Glutamatergic neuron (in vitro differentiated cells): ENCODE measurements at regions not wholly inside any gene's neighbourhood (a gene's known extent, or its start where the extent isn't known, plus 50 kb on each side); places are given as distances from the start of the nearest gene placed in this dataset.

Experiments
- DNase-seq: peaks from one replicate; pipeline ENCODE4 v3.0.0; 2022
- H3K27ac Mint-ChIP-seq: one replicate; pipeline ENCODE4 v1.8.0; 2020; ENCODE audit warnings: mild to moderate bottlenecking, mixed read lengths, inconsistent platforms; ENCODE audit not compliant: unreplicated experiment
- H3K27me3 Mint-ChIP-seq: one replicate; pipeline ENCODE4 v1.8.0; 2020; ENCODE audit warnings: mild to moderate bottlenecking, moderate library complexity, mixed read lengths, inconsistent platforms; ENCODE audit not compliant: unreplicated experiment
- H3K36me3 Mint-ChIP-seq: one replicate; pipeline ENCODE4 v1.8.0; 2020; ENCODE audit warnings: mild to moderate bottlenecking, mixed read lengths, inconsistent platforms; ENCODE audit not compliant: unreplicated experiment
- H3K4me1 Mint-ChIP-seq: one replicate; pipeline ENCODE4 v1.8.0; 2020; ENCODE audit warnings: mild to moderate bottlenecking, low read depth, mixed read lengths, inconsistent platforms; ENCODE audit not compliant: unreplicated experiment
- H3K4me3 Mint-ChIP-seq: one replicate; pipeline ENCODE4 v1.8.0; 2020; ENCODE audit warnings: mild to moderate bottlenecking, mixed read lengths, inconsistent platforms; ENCODE audit not compliant: unreplicated experiment
- H3K9me3 Mint-ChIP-seq: one replicate; pipeline ENCODE4 v1.8.0; 2020; ENCODE audit warnings: mild to moderate bottlenecking, moderate library complexity, mixed read lengths, inconsistent platforms; ENCODE audit not compliant: unreplicated experiment
- TF ChIP-seq, protein P1 (sequence below): fragments of 200-600 bp; sonication (generic); IDR thresholded peaks from one replicate; pipeline ENCODE4 v1.5.0; 2021; ENCODE audit not compliant: partially characterized antibody, unreplicated experiment

DNA sequence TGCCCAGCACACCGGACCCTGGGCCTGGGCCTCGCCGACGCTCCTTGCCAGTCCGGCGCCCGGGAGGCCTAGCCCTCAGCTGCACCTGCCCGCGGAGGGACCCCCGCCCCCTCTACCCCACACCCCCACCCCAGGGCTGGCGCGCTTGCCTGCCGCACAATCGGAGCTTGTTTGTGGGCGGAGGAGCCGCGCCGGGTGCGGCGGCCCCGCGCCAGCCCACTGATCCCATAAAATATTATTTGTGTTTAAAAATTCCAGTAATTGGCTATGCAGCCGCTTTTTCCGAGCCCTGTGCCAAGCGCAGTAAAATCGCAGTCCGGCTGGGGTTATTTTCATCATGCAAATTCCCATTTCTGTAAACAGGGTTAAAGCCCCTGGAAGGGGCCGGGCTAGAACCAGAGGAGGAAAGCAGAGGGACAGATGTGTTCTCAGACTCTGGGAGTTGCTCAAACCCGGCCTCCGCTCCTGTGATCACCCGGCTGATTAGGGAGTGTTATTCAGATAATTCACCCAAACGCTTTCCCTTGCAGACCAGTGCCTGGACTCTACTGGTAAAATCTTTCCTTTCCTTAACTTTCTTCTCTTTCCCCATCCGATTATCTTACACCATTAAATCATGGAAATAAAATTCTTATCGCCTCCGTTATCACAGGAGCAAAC lies 93.1 kb downstream of the NCR2 start:
- Mint-ChIP-seq H3K4me1 (peaks cover 3% of the 10 kb centered on the region), H3K27ac (no peak overlapping the region), H3K4me3 (peak overlapping the region; percentile 70), H3K9me3 (no peaks in the 10 kb centered on the region), H3K27me3 (peaks cover 4% of the 10 kb centered on the region), H3K36me3 (peaks cover 5% of the 10 kb centered on the region)
- TF ChIP-seq, protein P1, sequence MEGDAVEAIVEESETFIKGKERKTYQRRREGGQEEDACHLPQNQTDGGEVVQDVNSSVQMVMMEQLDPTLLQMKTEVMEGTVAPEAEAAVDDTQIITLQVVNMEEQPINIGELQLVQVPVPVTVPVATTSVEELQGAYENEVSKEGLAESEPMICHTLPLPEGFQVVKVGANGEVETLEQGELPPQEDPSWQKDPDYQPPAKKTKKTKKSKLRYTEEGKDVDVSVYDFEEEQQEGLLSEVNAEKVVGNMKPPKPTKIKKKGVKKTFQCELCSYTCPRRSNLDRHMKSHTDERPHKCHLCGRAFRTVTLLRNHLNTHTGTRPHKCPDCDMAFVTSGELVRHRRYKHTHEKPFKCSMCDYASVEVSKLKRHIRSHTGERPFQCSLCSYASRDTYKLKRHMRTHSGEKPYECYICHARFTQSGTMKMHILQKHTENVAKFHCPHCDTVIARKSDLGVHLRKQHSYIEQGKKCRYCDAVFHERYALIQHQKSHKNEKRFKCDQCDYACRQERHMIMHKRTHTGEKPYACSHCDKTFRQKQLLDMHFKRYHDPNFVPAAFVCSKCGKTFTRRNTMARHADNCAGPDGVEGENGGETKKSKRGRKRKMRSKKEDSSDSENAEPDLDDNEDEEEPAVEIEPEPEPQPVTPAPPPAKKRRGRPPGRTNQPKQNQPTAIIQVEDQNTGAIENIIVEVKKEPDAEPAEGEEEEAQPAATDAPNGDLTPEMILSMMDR = no peak
- no peak for DNase-seq

- H3K27ac Mint-ChIP-seq = no peak overlapping the region
- TF ChIP-seq, protein P1 = no peak
- peaks cover 5% of the 10 kb centered on the region for H3K36me3 Mint-ChIP-seq
- H3K27me3 Mint-ChIP-seq = peaks cover 6% of the 10 kb centered on the region
- DNase-seq = no peak
- no peaks in the 10 kb centered on the region for H3K9me3 Mint-ChIP-seq
- peak overlapping the region; percentile 70 for H3K4me3 Mint-ChIP-seq
- H3K4me1 Mint-ChIP-seq = peaks cover 3% of the 10 kb centered on the region
Observed at GRCh38 chr6:41428996-41429421, 93.6 kb downstream of the NCR2 start.

GRCh38 chr6:41429506-41430504 lies 94.4 kb downstream of the NCR2 start:
- Mint-ChIP-seq H3K36me3 (peaks cover 5% of the 10 kb centered on the region), H3K27ac (no peak overlapping the region), H3K27me3 (peaks cover 6% of the 10 kb centered on the region), H3K4me1 (peaks cover 3% of the 10 kb centered on the region), H3K4me3 (peak overlapping the region; percentile 63), H3K9me3 (no peaks in the 10 kb centered on the region)
- DNase-seq = no peak
- TF ChIP-seq, protein P1 = no peak

DNA sequence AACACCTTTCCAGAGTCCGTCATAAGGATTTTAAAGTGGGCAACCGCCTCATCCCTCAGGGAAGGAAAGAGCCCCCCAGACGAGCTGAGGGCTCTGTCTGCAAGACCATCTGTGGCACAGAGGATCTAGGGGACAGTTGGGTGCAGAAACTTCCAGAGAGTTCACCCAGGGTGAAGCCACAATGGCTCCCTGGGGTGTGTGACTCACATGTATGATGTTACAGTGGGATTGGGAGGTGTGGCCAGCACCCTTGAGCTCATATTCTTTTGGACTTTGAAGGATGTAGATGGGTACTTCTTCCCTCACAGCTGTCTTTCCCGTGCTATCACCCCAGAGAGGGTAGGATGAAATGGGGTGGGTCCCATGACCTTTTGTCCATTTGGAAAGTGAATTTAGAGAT lies 95.5 kb downstream of the NCR2 start:
- peaks cover 5% of the 10 kb centered on the region for H3K36me3 Mint-ChIP-seq
- H3K4me3 Mint-ChIP-seq = no peak overlapping the region
- DNase-seq = no peak

More for the DNA sequence above, 95.5 kb downstream of the NCR2 start:
- TF ChIP-seq, protein P1 = no peak
- Mint-ChIP-seq H3K27me3 (peaks cover 6% of the 10 kb centered on the region), H3K4me1 (peaks cover 3% of the 10 kb centered on the region), H3K9me3 (no peaks in the 10 kb centered on the region), H3K27ac (no peak overlapping the region)
